ENCODE measurements at regions not wholly inside any gene's neighbourhood (a gene's known extent, or its start where the extent isn't known, plus 50 kb on each side); places are given as distances from the start of the nearest gene placed in this dataset.
"Not testable (repeated sequence)": the region's sequence is repeated elsewhere in the genome, so short reads cannot be mapped to it uniquely, and the experiment has no call there.

GRCh38 chr17:30719131-30719973, 105.1 kb downstream of the CRLF3 start:
- H3K4me3 ChIP-seq (ENCODE audit: low read depth, low read length); H3K36me3 ChIP-seq (ENCODE audit: control insufficient read depth, insufficient read depth, low read length); H3K4me1 ChIP-seq (ENCODE audit: control insufficient read depth, insufficient read depth, low read length); H3K9ac ChIP-seq (ENCODE audit: low read depth, low read length); H3K9me3 ChIP-seq (ENCODE audit: control insufficient read depth, insufficient read depth, low read length); H3K27me3 ChIP-seq (ENCODE audit: control insufficient read depth, insufficient read depth, low read length): not testable (repeated sequence)

- not testable (repeated sequence) for H3K4me1 ChIP-seq (ENCODE audit: control insufficient read depth, insufficient read depth, low read length); H3K9me3 ChIP-seq (ENCODE audit: control insufficient read depth, insufficient read depth, low read length); H3K4me3 ChIP-seq (ENCODE audit: low read depth, low read length); H3K9ac ChIP-seq (ENCODE audit: low read depth, low read length); H3K27me3 ChIP-seq (ENCODE audit: control insufficient read depth, insufficient read depth, low read length); H3K36me3 ChIP-seq (ENCODE audit: control insufficient read depth, insufficient read depth, low read length)
Observed at GRCh38 chr17:30718691-30719090, 105.8 kb downstream of the CRLF3 start.

- not testable (repeated sequence) for H3K4me1 ChIP-seq (ENCODE audit: control insufficient read depth, insufficient read depth, low read length); H3K36me3 ChIP-seq (ENCODE audit: control insufficient read depth, insufficient read depth, low read length); H3K9ac ChIP-seq (ENCODE audit: low read depth, low read length)
Observed at GRCh38 chr17:30718099-30718447, 106.4 kb downstream of the CRLF3 start.

GRCh38 chr17:30717291-30718098, 107.0 kb downstream of the CRLF3 start:
- H3K4me3 ChIP-seq (ENCODE audit: low read depth, low read length) = no peak overlapping the region
- H3K9ac ChIP-seq (ENCODE audit: low read depth, low read length) = no peak overlapping the region
- no peaks in the 10 kb centered on the region for H3K9me3 ChIP-seq (ENCODE audit: control insufficient read depth, insufficient read depth, low read length)
- no peaks in the 10 kb centered on the region for H3K27me3 ChIP-seq (ENCODE audit: control insufficient read depth, insufficient read depth, low read length)
- H3K4me1 ChIP-seq (ENCODE audit: control insufficient read depth, insufficient read depth, low read length) = no peaks in the 10 kb centered on the region
- peaks cover 7% of the 10 kb centered on the region for H3K36me3 ChIP-seq (ENCODE audit: control insufficient read depth, insufficient read depth, low read length)

More at GRCh38 chr17:30718099-30718447, 106.4 kb downstream of the CRLF3 start:
- not testable (repeated sequence) for H3K9me3 ChIP-seq (ENCODE audit: control insufficient read depth, insufficient read depth, low read length); H3K4me3 ChIP-seq (ENCODE audit: low read depth, low read length); H3K27me3 ChIP-seq (ENCODE audit: control insufficient read depth, insufficient read depth, low read length)

GRCh38 chr17:30716461-30717290, 107.8 kb downstream of the CRLF3 start:
- Histone ChIP-seq H3K9ac (ENCODE audit: low read depth, low read length) (peak overlapping the region; percentile 37), H3K4me3 (ENCODE audit: low read depth, low read length) (no peak overlapping the region), H3K27me3 (ENCODE audit: control insufficient read depth, insufficient read depth, low read length) (no peaks in the 10 kb centered on the region), H3K4me1 (ENCODE audit: control insufficient read depth, insufficient read depth, low read length) (peaks cover 2% of the 10 kb centered on the region), H3K36me3 (ENCODE audit: control insufficient read depth, insufficient read depth, low read length) (peaks cover 7% of the 10 kb centered on the region), H3K9me3 (ENCODE audit: control insufficient read depth, insufficient read depth, low read length) (no peaks in the 10 kb centered on the region)

- not testable (repeated sequence) for H3K9me3 ChIP-seq (ENCODE audit: control insufficient read depth, insufficient read depth, low read length); H3K27me3 ChIP-seq (ENCODE audit: control insufficient read depth, insufficient read depth, low read length); H3K4me1 ChIP-seq (ENCODE audit: control insufficient read depth, insufficient read depth, low read length); H3K4me3 ChIP-seq (ENCODE audit: low read depth, low read length); H3K9ac ChIP-seq (ENCODE audit: low read depth, low read length); H3K36me3 ChIP-seq (ENCODE audit: control insufficient read depth, insufficient read depth, low read length)
Observed at GRCh38 chr17:30714825-30715622, 109.5 kb downstream of the CRLF3 start.

- not testable (repeated sequence) for H3K27me3 ChIP-seq (ENCODE audit: control insufficient read depth, insufficient read depth, low read length); H3K4me1 ChIP-seq (ENCODE audit: control insufficient read depth, insufficient read depth, low read length); H3K9ac ChIP-seq (ENCODE audit: low read depth, low read length); H3K4me3 ChIP-seq (ENCODE audit: low read depth, low read length); H3K9me3 ChIP-seq (ENCODE audit: control insufficient read depth, insufficient read depth, low read length); H3K36me3 ChIP-seq (ENCODE audit: control insufficient read depth, insufficient read depth, low read length)
Observed at GRCh38 chr17:30713805-30714204, 110.7 kb downstream of the CRLF3 start.

GRCh38 chr17:30712859-30713258, 111.6 kb downstream of the CRLF3 start:
- not testable (repeated sequence) for H3K9me3 ChIP-seq (ENCODE audit: control insufficient read depth, insufficient read depth, low read length); H3K36me3 ChIP-seq (ENCODE audit: control insufficient read depth, insufficient read depth, low read length); H3K9ac ChIP-seq (ENCODE audit: low read depth, low read length); H3K27me3 ChIP-seq (ENCODE audit: control insufficient read depth, insufficient read depth, low read length); H3K4me1 ChIP-seq (ENCODE audit: control insufficient read depth, insufficient read depth, low read length); H3K4me3 ChIP-seq (ENCODE audit: low read depth, low read length)

- H3K27me3 ChIP-seq (ENCODE audit: control insufficient read depth, insufficient read depth, low read length); H3K4me1 ChIP-seq (ENCODE audit: control insufficient read depth, insufficient read depth, low read length); H3K9me3 ChIP-seq (ENCODE audit: control insufficient read depth, insufficient read depth, low read length); H3K36me3 ChIP-seq (ENCODE audit: control insufficient read depth, insufficient read depth, low read length); H3K9ac ChIP-seq (ENCODE audit: low read depth, low read length): not testable (repeated sequence)
- H3K4me3 ChIP-seq (ENCODE audit: low read depth, low read length) = peak overlapping the region; percentile 85
Observed at GRCh38 chr17:30711626-30712507, 112.6 kb downstream of the CRLF3 start.

GRCh38 chr17:30711176-30711575, 113.3 kb downstream of the CRLF3 start:
- H3K4me1 ChIP-seq (ENCODE audit: control insufficient read depth, insufficient read depth, low read length); H3K27me3 ChIP-seq (ENCODE audit: control insufficient read depth, insufficient read depth, low read length); H3K36me3 ChIP-seq (ENCODE audit: control insufficient read depth, insufficient read depth, low read length); H3K9me3 ChIP-seq (ENCODE audit: control insufficient read depth, insufficient read depth, low read length): not testable (repeated sequence)
- peak overlapping the region; percentile 79 for H3K9ac ChIP-seq (ENCODE audit: low read depth, low read length)
- H3K4me3 ChIP-seq (ENCODE audit: low read depth, low read length) = peak overlapping the region; percentile 85

Data from iPS-15b (cell line).